HG02642 (cell line): ENCODE measurements at regions not wholly inside any gene's neighbourhood (a gene's known extent, or its start where the extent isn't known, plus 50 kb on each side); places are given as distances from the start of the nearest gene placed in this dataset.
"Not testable (repeated sequence)": the region's sequence is repeated elsewhere in the genome, so short reads cannot be mapped to it uniquely, and the experiment has no call there.

Experiments used
- ATAC-seq: cut with Tn5 transposase; IDR thresholded peaks from one replicate; pipeline ENCODE4 v1.9.1; 2021; ENCODE audit warnings: mild to moderate bottlenecking; ENCODE audit not compliant: unreplicated experiment, poor library complexity

GRCh38 chr5:135147294-135148090, 113.5 kb upstream of the PITX1 start:
- ATAC-seq: no peak

- ATAC-seq: no peak
These were observed 112.0 kb upstream of the PITX1 start for GRCh38 chr5:135145985-135146384.

- ATAC-seq: not testable (repeated sequence)
These were observed 109.7 kb upstream of the PITX1 start for GRCh38 chr5:135143682-135144081.

- ATAC-seq: no peak
These were observed 107.6 kb upstream of the PITX1 start for GRCh38 chr5:135141303-135142268.

- ATAC-seq: no peak
These were observed 106.6 kb upstream of the PITX1 start for GRCh38 chr5:135140446-135141204.

- no peak for ATAC-seq
These were observed 105.5 kb upstream of the PITX1 start for GRCh38 chr5:135139381-135140134.

GRCh38 chr5:135138116-135138850, 104.3 kb upstream of the PITX1 start:
- ATAC-seq: no peak

GRCh38 chr5:135137146-135137915, 103.3 kb upstream of the PITX1 start:
- no peak for ATAC-seq

GRCh38 chr5:135136546-135136945, 102.5 kb upstream of the PITX1 start:
- no peak for ATAC-seq

- no peak for ATAC-seq
These were observed 101.7 kb upstream of the PITX1 start for GRCh38 chr5:135135530-135136226.

- ATAC-seq: no peak
These were observed 100.8 kb upstream of the PITX1 start for GRCh38 chr5:135134691-135135381.

- ATAC-seq: no peak
These were observed 99.9 kb upstream of the PITX1 start for GRCh38 chr5:135133698-135134515.

- ATAC-seq: no peak
These were observed 99.2 kb upstream of the PITX1 start for GRCh38 chr5:135133181-135133580.

GRCh38 chr5:135131801-135132680, 98.0 kb upstream of the PITX1 start:
- ATAC-seq: no peak
